ENCODE measurements at regions not wholly inside any gene's neighbourhood (a gene's known extent, or its start where the extent isn't known, plus 50 kb on each side); places are given as distances from the start of the nearest gene placed in this dataset.
A peak's percentile ranks its signal among the peaks of the same experiment; 100 is the strongest.

DNA sequence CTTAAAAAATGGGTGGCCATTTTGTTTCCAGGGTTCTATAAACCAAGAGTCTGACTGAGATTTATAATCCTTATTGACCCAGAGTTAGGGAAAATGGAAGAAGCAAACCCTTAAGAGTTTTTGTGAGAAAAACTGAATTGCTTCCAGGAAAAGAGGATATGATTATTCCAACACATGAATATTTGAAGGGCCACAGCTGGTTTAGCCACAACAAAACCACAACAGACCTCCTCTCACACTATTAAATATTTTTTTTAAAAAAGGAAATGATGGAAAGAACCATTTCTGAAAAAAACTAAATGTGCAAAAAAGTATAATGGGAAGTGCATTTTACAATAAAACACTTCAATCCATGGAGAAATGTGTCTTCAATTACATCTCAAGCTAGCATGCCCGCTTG is 182.7 kb downstream of the ETAA1 start:
- no peak overlapping the region for H3K27ac ChIP-seq (ENCODE audit: control insufficient read depth, insufficient read depth, low read length)
- no peak for DNase-seq (ENCODE audit: low read depth, low spot score)
- FAIRE-seq = no peak
- no peaks in the 10 kb centered on the region for H3K27me3 ChIP-seq (ENCODE audit: control insufficient read depth, extremely low read depth, insufficient read depth, low read length)
- dilution Hi-C loops (cut with MboI; ENCODE audit: extremely low pct_ligation_motif_present, low sequenced_read_pairs) = no loop called here
- H3K4me3 ChIP-seq (ENCODE audit: control insufficient read depth in 2 of 3, extremely low read depth in 1 of 3, insufficient read depth in 2 of 3, low read depth in 1 of 3, low read length in 3 of 3) = no peak overlapping the region
- H2AFZ ChIP-seq (ENCODE audit: control insufficient read depth, low read length) = no peak overlapping the region
- H3K9ac ChIP-seq (ENCODE audit: control insufficient read depth, extremely low read depth, insufficient read depth, low read length) = no peak overlapping the region
- no peak overlapping the region for H3K4me2 ChIP-seq (ENCODE audit: control insufficient read depth, extremely low read depth, insufficient read depth, low read depth, low read length)
- no peaks in the 10 kb centered on the region for H4K20me1 ChIP-seq (ENCODE audit: control insufficient read depth, extremely low read depth, insufficient read depth, low read length)
- H3K79me2 ChIP-seq (ENCODE audit: control insufficient read depth, insufficient read depth, low read length) = no peaks in the 10 kb centered on the region
- no peaks in the 10 kb centered on the region for H3K9me1 ChIP-seq (ENCODE audit: control insufficient read depth, extremely low read depth, insufficient read depth, low read length)
- no peaks in the 10 kb centered on the region for H3K36me3 ChIP-seq (ENCODE audit: control insufficient read depth in 2 of 2, extremely low read depth in 1 of 2, insufficient read depth in 2 of 2, low read length in 2 of 2)
- peaks cover 3% of the 10 kb centered on the region for H3K9me3 ChIP-seq (ENCODE audit: control insufficient read depth, low read depth, low read length)
- no peaks in the 10 kb centered on the region for H3K4me1 ChIP-seq (ENCODE audit: control insufficient read depth, extremely low read depth, insufficient read depth, low read length)
- TF ChIP-seq EZH2 (IDR thresholded peaks at IDR 0.05; ENCODE audit: low read length) = no peak
- TF ChIP-seq, protein P1, sequence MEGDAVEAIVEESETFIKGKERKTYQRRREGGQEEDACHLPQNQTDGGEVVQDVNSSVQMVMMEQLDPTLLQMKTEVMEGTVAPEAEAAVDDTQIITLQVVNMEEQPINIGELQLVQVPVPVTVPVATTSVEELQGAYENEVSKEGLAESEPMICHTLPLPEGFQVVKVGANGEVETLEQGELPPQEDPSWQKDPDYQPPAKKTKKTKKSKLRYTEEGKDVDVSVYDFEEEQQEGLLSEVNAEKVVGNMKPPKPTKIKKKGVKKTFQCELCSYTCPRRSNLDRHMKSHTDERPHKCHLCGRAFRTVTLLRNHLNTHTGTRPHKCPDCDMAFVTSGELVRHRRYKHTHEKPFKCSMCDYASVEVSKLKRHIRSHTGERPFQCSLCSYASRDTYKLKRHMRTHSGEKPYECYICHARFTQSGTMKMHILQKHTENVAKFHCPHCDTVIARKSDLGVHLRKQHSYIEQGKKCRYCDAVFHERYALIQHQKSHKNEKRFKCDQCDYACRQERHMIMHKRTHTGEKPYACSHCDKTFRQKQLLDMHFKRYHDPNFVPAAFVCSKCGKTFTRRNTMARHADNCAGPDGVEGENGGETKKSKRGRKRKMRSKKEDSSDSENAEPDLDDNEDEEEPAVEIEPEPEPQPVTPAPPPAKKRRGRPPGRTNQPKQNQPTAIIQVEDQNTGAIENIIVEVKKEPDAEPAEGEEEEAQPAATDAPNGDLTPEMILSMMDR (optimal IDR thresholded peaks at IDR 0.05 in 1 of 3, IDR thresholded peaks at IDR 0.05 in 1 of 3, conservative IDR thresholded peaks at IDR 0.05 in 1 of 3; ENCODE audit: extremely low read depth in 1 of 3, insufficient read depth in 2 of 3, low read length in 3 of 3) = no peak

DNA sequence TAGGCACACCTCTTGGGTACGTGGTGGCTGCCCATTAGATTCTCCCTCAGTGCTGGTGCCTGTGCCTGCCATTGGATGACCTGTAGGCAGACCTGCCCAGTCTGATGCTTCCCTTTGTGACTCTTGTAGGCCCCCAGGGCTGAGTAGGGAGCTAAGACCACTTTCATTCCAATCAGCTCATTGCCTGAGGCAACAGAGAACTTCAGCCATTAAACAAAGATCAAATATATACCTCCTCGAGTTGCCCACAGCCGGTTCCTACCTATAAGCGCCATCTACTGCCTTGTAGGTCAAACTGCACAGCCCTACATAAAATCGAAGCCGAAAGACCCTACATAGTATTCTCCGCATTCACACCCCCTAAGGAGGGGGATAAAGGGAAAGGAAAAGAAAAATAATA is 184.6 kb downstream of the ETAA1 start:
- Histone ChIP-seq H2AFZ (ENCODE audit: control insufficient read depth, low read length) (no peak overlapping the region), H3K27me3 (ENCODE audit: control insufficient read depth, extremely low read depth, insufficient read depth, low read length) (no peaks in the 10 kb centered on the region), H3K9me3 (ENCODE audit: control insufficient read depth, low read depth, low read length) (peaks cover 3% of the 10 kb centered on the region), H3K4me1 (ENCODE audit: control insufficient read depth, extremely low read depth, insufficient read depth, low read length) (no peaks in the 10 kb centered on the region), H4K20me1 (ENCODE audit: control insufficient read depth, extremely low read depth, insufficient read depth, low read length) (no peaks in the 10 kb centered on the region), H3K27ac (ENCODE audit: control insufficient read depth, insufficient read depth, low read length) (no peak overlapping the region), H3K9me1 (ENCODE audit: control insufficient read depth, extremely low read depth, insufficient read depth, low read length) (no peaks in the 10 kb centered on the region), H3K4me2 (ENCODE audit: control insufficient read depth, extremely low read depth, insufficient read depth, low read depth, low read length) (no peak overlapping the region), H3K9ac (ENCODE audit: control insufficient read depth, extremely low read depth, insufficient read depth, low read length) (no peak overlapping the region), H3K4me3 (ENCODE audit: control insufficient read depth in 2 of 3, extremely low read depth in 1 of 3, insufficient read depth in 2 of 3, low read depth in 1 of 3, low read length in 3 of 3) (no peak overlapping the region), H3K79me2 (ENCODE audit: control insufficient read depth, insufficient read depth, low read length) (no peaks in the 10 kb centered on the region), H3K36me3 (ENCODE audit: control insufficient read depth in 2 of 2, extremely low read depth in 1 of 2, insufficient read depth in 2 of 2, low read length in 2 of 2) (no peaks in the 10 kb centered on the region)
- dilution Hi-C loops (cut with MboI; ENCODE audit: extremely low pct_ligation_motif_present, low sequenced_read_pairs) = no loop called here
- no peak for FAIRE-seq
- no peak for DNase-seq (ENCODE audit: low read depth, low spot score)
- TF ChIP-seq, protein P1 (optimal IDR thresholded peaks at IDR 0.05 in 1 of 3, IDR thresholded peaks at IDR 0.05 in 1 of 3, conservative IDR thresholded peaks at IDR 0.05 in 1 of 3; ENCODE audit: extremely low read depth in 1 of 3, insufficient read depth in 2 of 3, low read length in 3 of 3) = peak in 2 of 3 experiments; percentile 24 to 29
- TF ChIP-seq EZH2 (IDR thresholded peaks at IDR 0.05; ENCODE audit: low read length) = no peak
